Prostate gland (tissue), 2 donors: ENCODE measurements at regions not wholly inside any gene's neighbourhood (a gene's known extent, or its start where the extent isn't known, plus 50 kb on each side); places are given as distances from the start of the nearest gene placed in this dataset.

Experiments
- POLR2AphosphoS5 ChIP-seq: sonication (generic); formaldehyde crosslinking; IDR thresholded peaks from one replicate; pipeline ENCODE4 v1.6.1; 2017; ENCODE audit warnings: antibody characterized with exemption
- TF ChIP-seq, protein P1 (sequence below), 4 experiments: fragments of 200-600 bp in 2 of 4; fragments of 450-650 bp in 2 of 4; sonication (generic) in 2 of 4; IDR thresholded peaks; 1 replicate in 3 of 4; 2 replicates in 1 of 4; pipeline ENCODE4 v1.5.1; 2016 to 2019; ENCODE audit warnings: antibody characterized with exemption in 4 of 4, mild to moderate bottlenecking in 2 of 4, moderate library complexity in 2 of 4

GRCh38 chr5:90264689-90265544 lies 144.6 kb downstream of the CETN3 start:
- TF ChIP-seq, protein P1, sequence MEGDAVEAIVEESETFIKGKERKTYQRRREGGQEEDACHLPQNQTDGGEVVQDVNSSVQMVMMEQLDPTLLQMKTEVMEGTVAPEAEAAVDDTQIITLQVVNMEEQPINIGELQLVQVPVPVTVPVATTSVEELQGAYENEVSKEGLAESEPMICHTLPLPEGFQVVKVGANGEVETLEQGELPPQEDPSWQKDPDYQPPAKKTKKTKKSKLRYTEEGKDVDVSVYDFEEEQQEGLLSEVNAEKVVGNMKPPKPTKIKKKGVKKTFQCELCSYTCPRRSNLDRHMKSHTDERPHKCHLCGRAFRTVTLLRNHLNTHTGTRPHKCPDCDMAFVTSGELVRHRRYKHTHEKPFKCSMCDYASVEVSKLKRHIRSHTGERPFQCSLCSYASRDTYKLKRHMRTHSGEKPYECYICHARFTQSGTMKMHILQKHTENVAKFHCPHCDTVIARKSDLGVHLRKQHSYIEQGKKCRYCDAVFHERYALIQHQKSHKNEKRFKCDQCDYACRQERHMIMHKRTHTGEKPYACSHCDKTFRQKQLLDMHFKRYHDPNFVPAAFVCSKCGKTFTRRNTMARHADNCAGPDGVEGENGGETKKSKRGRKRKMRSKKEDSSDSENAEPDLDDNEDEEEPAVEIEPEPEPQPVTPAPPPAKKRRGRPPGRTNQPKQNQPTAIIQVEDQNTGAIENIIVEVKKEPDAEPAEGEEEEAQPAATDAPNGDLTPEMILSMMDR (IDR thresholded peaks at IDR 0.05), result peak; percentile 62 to 79 (median 77)
- peak; percentile 6 for TF ChIP-seq POLR2AphosphoS5
